GM18498 (cell line): ENCODE measurements at regions not wholly inside any gene's neighbourhood (a gene's known extent, or its start where the extent isn't known, plus 50 kb on each side); places are given as distances from the start of the nearest gene placed in this dataset.

ENCODE experiments used
- ATAC-seq: cut with Tn5 transposase; IDR thresholded peaks from one replicate; pipeline ENCODE4 v1.9.1; 2021; ENCODE audit warnings: mild to moderate bottlenecking, moderate library complexity; ENCODE audit not compliant: unreplicated experiment

- ATAC-seq: no peak
Observed at GRCh38 chr1:214202992-214203391, 78.0 kb upstream of the SMYD2 start.

GRCh38 chr1:214205053-214205452, 75.9 kb upstream of the SMYD2 start:
- no peak for ATAC-seq

- no peak for ATAC-seq
Observed at GRCh38 chr1:214208460-214208859, 72.5 kb upstream of the SMYD2 start.

DNA sequence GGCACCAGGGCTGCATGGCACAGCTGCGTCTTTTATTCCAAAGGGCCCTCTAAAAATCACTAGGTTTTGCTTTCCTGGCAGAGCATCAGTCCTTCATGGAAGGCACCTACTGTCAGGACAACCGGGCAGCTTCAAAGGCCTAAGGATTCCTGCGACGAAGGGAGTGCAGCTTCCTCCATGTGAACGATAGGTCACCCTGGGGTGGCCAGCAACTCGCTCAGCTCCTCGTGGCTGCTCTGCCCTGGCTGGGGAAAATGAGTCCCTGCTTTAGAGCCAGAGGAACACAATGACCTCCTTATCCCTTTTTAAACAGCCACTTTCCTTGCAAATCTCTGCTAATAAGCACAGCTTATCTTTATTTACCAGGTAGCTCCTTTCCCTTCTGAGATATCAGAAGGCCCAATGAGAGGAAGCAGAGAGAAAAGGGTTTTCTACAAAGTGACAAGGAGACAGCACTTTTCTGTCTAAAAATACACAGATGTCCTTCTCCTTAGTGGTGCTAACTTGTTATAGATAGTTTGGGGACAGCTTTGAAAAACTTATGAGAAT, 71.6 kb upstream of the SMYD2 start:
- ATAC-seq: no peak

GRCh38 chr1:214213136-214213535, 67.8 kb upstream of the SMYD2 start:
- ATAC-seq: no peak

DNA sequence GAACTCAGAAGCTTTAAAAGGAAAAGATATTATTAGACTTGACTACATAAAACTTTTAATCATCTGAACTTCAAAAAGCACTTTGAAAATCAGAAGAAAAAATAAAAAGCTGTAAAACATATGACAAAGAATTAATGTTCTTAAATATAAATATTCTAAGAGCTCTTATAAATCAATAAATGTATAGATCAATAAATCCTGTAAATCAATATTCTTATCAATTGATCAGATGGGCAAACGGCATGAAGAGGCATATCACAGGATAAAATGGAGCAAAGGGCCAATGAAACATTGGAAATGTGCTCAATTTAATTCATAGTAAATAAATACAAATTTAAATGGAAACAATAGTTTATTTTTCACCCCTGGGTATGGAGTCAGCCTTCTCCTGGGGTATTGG, 66.1 kb upstream of the SMYD2 start:
- ATAC-seq: no peak

DNA sequence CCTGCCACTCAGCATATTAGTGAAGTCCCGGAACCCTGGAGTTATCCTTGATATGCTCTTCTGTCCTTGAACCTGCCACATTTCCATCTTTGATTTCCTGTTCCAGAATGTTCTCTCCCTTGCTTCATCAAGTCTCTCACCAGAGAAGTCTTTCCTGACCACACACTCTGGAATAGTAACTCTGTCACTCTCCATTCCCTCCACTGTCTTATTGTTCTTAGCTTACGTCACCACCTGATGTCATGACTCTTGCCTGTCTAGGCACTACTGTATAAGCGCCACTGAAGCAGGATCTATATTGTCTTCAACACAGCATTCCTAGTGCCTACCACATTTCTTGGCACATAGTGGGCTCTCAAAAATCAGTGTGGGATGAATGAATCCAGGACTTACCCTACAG, 65.4 kb upstream of the SMYD2 start:
- no peak for ATAC-seq

DNA sequence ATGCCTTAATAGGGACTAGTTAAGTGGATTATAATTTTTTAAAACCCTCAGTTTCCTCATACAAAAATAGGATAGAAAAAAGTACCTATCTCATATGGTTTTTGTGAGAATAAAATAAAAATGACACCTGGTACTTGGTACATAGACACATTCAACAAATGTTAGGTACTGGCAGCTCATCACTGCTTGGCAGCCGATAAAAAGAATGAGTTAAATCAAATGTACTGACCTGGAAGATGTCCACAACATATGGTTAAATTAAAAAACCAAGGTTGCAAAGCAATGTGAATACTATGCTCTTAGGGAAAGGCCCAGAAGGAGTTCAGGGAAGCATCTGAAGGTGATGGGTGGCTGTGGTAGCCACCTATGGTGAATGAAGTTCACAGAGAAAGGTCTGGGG, 64.9 kb upstream of the SMYD2 start:
- ATAC-seq: no peak

DNA sequence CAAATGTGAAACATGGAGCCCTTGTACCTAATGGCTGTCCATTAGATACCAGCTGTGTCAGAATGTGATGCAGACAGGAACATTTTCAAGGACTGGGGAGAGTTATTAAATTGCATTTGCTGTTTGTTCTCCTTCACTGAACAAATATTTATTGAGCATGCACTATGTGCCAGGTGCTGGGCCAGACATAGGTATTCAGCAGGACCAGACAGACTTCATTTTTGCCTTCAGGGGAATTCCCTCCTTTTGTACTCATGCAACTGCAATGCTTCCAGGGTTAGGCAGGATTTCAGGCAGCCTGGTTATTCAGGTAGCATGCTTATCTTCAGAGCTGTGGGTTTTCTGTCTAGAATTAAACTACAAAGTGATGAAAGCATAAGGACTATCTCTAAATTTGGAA, 64.2 kb upstream of the SMYD2 start:
- no peak for ATAC-seq

DNA sequence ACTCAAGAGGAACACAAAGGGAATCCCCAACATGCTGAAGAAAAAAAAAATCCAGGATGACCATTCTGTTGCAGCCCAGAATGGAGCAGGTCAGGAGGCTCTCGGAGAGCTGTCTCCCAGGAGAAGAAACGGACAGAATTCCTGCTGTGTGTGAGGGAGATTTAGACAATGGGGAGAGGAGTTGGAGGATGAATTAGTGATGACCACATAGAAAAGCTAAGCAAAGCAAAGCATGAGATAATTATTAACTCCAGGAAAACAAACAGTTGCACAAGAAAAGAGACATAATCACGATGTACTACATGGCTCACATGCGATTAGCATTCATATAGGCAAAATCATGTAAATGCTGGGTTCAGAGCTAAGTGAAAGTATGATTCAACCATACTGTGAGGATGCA, 61.1 kb upstream of the SMYD2 start:
- ATAC-seq: no peak

DNA sequence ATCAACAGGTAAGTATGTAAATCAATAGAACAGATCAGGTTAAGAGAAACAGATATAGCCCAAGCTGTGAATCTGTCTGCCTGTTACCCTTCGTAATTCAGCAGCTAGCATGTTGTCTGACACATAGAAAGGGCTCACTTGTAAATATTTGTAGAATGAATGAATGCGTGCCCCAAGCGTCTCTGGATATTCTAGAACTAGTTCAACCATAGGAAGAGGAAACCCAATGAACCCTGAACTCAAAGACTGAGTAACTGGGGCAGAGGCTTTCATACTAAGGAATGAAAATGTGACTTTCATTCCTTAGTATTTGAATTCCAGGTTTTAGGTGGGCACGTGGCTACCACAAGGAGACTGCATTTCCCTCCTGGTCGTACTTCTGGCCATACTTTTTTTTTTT, 60.1 kb upstream of the SMYD2 start:
- ATAC-seq: no peak

- no peak for ATAC-seq
Observed at GRCh38 chr1:214224611-214225354, 56.2 kb upstream of the SMYD2 start.

DNA sequence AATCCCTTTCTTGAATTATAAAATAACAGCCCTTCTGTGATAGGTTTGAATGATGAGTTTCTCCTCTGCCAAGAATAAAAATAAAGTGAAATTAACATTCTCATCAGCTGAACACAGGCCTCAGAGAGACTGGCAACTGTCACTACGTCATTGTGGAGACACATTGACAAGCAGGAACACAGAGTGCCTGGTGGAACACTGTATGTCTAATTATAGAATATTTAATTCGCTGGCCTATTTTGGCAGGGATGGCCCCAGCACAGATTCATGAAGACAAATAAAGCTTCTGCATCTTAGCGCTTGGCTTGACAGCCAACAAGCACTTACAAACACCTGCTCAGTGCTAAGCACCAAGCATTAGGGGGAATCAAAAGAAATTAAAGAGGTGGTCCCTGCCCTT, 52.0 kb upstream of the SMYD2 start:
- no peak for ATAC-seq

DNA sequence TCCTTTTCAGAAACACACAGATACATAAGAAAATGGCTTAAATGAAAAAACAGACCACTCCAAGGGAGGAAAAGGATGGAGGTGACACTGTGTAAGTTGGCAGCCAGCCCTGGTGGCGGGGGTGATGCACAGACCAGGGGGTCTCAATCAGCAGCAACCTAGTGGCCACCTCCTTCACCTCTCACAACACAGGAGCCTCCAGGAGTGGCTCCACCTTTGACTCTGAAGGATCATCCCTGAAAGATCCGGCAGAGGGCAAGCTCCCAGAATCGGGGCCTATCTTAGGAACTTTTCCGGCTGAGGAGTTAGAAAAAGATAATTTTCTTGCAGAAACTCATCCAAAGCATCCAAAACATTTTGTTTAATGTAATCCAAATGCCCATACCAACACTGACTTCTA, 51.2 kb upstream of the SMYD2 start:
- no peak for ATAC-seq
